ENCODE measurements at regions not wholly inside any gene's neighbourhood (a gene's known extent, or its start where the extent isn't known, plus 50 kb on each side); places are given as distances from the start of the nearest gene placed in this dataset.

DNA sequence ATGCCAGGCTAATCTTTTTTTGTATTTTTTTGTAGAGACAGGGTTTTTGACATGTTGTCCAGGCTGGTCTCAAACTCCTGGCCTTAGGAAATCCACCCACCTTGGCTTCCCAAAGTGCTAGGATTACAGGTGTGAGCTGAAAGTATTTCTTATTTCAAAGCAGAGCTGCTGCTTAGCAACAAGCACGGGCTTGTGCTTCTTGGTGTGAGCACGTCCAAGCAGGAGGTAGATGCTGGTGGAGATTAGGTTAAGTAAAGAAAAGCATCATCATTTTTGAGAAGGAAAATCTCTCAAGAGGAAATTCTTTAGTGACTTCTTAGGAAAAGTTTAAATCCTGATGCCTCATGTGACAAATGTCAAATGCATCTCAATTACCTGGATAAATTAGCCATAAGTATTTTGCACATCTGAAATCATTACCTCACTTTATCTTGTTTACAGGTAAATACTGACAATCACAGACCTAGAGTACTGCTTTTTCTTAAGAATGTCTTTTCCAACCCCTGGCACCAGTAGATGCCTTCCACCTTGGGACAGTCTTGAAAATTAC, 431.8 kb upstream of the FZD8 start:
- DNase-seq, result no peak

DNA sequence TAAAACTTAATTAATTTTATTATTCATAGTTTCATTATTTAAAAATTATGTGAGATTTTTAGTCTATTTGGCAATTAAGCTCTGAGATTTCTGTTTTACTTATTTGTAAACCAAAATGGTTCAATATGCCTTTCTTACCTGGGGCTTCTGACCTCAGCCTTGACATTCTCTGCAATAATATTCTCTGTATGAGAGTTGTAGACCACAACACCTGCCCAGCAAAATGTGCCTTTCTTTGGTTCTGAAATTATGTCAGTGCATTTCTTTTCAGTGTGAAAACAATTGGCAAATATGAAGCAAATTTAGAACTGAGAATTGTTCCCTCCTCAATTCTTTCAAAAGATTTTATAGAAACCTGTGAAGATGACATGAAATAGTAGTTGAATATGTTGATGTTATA, 426.4 kb upstream of the FZD8 start:
- DNase-seq, result no peak

DNA sequence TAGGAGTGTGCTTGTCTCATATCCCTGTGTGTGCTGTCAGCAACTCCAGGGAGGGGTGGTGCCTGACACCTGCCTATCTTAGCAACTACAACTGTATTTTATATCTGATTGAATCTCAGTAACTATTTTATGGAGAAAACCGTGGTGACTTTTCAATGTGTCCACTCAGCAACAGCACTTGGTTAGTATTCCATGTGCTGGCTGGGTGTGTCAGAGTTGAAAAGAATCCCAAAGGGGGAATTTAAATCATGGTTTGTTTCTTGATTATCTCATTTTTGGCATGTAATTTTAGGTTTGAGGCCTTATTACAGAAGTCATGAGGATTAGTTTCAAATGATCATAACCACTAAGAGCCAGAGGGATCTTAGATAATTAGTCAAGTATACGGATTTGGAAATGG, 425.7 kb upstream of the FZD8 start:
- DNase-seq, result no peak

DNA sequence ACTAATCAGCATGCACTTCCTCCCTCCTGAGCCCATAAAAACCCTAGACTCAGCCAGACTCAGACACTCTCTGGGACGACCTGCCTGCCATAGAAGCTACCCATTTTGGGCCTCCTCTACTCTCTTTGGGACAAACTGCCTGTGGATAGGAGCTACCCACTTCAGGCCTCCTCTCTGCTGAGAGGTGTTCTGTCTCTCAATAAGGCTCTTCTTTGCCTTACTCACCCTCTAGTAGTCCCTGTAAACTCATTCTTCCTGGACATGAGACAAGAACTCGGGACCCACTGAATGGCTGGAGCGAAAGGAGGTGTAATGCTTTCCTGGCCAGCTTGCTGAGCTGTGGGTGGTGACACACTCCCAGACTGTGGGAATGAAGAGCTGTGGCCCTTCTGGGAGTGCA, 424.8 kb upstream of the FZD8 start:
- no peak for DNase-seq

DNA sequence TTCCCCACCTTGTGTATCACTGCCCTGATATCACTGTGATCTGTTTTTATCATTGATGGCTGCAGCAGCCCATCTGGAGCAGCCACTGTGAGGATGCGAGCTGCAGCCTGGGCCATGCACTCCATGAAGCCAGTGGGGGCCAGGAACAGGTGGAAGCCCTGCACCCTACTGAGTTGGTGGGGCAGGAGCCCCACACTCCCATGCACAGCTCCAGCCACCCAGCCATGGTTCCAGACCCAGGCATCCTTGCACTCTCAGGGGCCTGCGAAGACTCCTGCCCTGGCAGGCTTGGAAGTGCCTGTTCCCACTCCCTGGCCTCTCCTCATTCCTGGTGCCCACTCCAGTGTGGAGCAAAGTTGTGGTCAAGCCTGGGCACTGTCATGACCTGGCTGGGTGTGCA, 424.0 kb upstream of the FZD8 start:
- no peak for DNase-seq

DNA sequence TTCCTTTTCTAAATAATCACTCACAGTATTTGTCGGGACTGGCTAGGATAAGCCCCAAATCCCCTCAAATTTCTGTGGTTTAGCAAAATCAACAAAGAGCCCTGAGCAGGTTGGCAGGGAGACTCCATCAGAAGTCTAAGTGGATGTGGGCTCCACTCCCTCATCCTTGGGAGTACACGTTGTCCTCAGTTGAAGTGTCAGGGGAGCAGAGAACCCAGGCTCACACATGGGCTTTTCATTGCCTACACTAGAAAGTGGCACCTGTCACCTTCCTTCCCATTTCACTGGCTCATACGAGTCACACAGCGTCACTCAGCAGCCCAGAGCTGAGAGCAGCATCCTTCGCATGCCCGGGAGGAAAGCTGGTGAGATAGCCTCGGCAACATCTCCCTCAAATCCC, 421.3 kb upstream of the FZD8 start:
- DNase-seq, result no peak

DNA sequence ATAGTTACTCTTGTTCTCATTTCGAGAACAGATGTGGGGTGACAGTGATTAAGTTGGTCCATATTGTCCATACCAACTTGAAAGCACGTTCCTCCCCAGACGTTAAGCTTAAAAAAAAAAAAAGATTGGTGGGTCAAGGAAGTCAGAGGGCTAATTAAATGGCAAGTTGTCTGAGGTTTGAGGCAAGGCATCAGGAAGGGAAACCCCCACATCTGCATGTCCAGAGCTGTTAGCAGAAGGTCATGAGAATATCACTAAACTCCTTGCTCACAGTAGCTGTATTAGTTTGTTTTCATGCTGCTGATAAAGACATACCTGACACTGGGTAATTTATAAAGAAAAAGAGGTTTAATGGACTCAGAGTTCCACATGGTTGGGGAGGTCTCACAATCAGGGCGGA, 415.6 kb upstream of the FZD8 start:
- no peak for DNase-seq

DNA sequence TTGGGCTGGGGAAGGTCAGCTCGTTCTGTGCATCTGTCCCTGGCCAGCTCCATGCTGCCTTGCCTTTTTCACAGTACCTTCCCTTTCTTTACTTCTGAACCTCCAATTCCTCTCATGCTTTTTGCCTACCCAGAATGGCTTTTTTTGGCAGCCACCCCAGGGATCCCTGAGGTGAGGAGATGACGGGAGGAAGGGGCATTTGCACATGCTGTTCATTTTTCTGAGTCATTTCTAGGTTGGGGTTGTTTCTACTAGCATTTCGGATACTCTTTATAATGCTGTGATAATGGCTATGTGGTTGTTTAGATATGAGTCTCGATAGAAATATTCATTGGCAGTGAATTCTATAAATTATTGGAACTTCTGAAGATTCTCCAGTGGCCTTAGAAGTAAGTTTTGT, 415.1 kb upstream of the FZD8 start:
- DNase-seq, result no peak

DNA sequence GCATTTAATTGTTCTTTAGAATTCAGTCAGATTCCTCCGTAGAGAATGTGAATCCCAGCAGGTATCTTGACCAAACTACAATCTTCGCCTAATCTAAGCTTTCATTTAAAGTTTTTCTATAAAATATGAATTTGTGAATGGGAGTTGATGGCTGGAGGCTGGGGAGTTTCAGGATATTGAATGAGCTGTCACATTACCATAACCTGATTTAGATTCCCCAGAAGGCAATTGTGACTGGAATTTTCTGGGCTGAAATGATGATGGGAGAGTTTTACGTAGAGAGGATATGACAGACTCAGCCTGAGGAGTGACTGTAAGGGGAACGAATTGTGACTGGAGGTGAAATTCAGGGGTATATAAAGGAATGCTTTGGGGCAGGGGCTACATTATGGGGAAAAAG, 411.7 kb upstream of the FZD8 start:
- no peak for DNase-seq

DNA sequence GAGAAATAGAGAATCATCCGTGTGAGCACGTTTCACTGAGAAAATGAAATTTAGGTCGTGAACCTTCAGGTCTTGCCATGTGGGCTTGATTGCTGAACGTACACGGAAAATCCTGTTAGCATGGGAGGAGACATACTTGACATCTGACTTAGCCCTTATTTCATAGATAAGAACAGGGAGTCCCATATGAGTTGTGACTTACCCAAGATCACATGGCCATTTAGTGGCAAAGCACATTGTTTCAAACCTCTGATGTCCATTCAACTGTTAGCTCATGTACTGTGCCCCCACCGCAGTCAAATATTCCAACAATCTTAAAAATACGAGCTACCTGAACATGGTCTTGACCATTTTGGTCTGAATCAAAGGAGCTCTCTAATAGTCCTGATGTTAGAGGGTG, 411.2 kb upstream of the FZD8 start:
- no peak for DNase-seq

DNA sequence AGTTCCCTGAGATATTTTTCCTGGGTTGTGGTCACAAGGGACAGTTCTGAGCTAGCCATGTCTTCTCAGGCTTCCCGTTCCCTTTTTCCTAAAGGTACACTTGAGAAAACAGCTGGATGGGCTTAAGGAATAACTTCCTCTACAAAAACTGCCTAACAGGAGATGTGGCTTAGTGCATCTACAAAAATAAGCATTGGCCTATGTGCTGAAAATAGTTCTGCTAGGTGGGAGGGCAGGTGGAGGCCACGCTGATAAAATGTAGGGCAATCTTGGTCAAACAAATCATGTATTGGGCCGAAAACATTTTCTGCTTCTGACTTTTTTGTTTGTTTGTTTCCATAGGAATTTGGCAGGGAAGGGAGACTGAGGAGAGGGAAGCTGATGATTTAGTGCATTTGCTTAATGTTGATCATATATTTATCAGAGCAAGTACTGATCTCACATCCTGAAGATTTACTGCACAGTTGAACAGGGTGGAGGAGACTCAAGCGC, 409.4 kb upstream of the FZD8 start:
- no peak for DNase-seq

DNA sequence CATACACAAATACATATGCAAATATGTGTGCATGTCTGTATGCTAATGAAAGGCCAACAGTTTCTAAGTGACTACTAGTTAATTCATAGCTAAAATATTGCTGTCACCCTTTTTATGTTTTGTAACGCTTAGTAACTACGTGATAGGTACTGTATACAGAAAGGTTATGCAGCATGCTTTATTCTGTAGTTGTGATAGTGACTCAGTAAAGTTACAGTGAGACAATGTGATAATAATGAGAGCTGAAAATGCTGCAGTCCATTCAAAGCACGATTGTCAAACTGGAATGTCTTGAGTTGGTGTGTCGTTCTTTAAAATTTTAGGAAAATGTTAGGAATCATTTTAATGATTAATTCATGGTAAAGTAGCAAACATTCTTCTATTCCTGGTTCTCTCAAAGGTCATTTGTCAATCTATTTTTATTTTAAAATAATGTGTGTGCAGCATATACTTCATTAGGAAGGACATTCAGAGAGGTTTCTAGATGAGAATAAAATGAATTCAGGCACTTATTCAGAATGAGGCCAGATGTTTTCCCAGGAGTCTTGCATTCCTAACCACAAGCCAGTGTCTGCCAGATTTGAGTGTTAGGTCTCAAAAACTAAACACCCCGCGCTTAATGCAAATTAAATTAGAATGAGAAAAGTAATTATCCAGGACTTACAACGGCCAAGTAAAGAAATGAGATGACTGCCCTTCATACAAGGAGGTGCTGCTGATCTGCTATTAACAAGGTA, 408.8 kb upstream of the FZD8 start:
- DNase-seq, result peak; percentile 11

DNA sequence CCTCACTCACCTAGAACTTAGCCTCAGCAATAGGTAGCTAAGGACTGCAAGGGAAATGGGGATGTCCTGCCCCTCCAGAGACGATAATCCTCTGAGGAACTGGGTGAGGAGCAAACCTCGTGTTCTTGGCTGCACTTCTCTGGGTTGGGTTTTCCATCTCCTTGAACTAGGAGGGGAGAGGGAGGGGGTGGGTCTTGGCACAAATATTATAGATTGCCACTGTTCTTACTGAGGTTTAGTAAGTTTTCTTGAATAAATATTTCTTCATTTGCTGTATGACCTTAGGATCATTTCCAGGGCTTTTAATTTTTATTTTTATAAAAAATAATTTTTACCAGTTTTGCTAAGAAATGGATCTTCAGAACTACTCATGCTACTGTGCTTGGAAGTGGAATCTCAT, 406.7 kb upstream of the FZD8 start:
- DNase-seq, result no peak

DNA sequence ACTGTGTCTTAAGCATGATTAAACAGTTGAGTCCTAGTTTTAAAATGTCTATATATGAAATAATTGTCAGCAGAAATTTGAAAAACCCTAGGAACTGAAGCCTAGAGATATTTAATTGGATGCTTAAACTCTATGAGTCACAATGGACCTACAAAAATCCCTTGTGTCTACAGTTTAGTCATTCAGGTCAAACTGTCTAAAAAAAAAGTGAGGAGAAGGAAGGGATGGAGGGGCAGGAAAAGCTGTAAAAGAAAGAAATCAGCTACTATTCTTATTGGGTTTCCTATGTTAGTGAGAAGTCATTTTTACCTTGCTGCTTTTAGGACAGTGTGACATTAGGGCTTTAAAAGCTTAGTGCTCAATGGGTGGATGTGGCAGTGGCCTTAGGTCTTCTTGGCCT, 406.1 kb upstream of the FZD8 start:
- DNase-seq, result no peak

DNA sequence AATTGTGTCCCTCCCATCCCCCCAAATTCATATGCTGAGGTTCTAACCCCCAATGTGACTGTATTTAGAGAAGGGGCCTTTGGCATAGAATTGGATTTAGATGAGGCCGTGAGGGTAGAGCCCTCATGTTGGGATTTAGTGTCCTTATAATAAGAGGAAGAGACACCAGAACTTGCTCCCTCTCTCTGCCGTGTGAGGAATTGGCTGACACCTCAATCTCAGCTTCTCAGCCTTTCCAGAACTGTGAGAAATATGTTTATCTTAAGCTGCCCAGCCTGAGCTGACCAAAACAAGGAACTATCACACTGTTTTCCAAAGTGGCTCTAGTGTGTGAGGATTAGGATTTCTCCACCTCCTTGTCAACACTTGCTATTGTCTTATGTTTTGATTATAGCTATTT, 400.0 kb upstream of the FZD8 start:
- DNase-seq, result no peak

DNA sequence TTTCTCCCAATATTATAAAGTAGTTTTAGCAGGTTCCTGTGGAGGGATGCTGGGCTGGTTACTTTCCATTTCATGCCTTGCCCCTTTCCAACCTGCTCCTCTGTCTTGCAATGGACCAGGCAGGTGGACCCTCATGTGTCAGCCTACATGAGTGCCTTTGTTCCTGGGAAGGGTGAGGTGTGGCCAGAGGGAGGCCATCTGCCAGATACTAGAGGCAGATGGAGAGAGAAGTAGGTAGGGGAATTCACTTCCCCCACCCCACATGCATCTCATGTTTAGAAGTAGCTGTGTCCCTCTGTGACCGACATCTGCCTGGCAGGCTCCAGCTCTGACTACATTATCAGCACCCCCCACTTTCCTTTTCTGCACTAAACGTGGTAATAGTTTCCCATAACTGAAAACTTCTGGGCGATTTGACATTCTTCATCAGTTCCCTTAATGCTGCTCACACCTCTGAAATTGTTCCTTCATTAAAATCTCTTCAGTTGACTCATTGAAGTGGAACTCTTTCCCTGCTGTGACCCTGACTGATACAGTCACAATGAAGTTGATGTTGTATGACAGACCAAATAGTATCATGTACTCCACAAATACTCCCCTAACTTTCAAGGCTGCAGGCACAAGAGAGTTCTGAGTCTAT, 396.3 kb upstream of the FZD8 start:
- DNase-seq, result peak; percentile 88

DNA sequence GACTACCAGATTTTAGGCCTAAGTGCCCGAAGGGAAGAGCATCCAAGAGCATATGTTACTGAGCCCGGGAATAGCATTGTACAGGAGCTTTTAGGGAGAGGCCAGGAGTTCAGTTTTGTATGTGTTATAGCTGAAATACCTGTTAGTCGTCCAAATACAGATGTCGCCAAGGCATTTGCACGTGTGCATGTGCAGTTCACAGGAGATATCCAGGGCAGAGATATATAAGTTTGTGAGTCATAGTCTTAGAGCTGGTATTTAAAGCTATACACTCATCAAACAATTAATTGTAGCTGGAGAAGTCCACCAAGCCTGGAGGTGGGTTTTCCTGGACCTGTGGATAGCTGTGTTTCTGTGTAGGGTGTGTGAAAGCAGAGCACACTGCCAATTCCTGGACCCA, 394.0 kb upstream of the FZD8 start:
- DNase-seq, result no peak

DNA sequence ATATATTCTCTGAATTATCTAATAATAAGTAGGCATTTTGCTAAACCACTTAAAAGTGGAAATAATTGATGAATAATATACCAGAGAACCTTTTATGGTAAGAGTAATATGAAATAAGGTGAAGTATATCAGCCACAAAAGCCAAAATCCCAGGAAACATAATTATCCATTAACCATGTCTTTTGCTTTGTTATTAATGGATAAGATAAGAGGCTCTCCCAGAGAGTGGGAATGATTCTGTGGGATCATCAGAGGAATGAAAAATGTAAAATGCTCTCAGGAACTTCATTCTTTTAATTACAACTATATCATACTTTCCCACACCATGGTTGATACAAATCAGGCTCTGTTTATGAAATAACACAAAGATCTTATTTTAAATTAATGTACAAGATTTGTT, 391.7 kb upstream of the FZD8 start:
- DNase-seq, result no peak

DNA sequence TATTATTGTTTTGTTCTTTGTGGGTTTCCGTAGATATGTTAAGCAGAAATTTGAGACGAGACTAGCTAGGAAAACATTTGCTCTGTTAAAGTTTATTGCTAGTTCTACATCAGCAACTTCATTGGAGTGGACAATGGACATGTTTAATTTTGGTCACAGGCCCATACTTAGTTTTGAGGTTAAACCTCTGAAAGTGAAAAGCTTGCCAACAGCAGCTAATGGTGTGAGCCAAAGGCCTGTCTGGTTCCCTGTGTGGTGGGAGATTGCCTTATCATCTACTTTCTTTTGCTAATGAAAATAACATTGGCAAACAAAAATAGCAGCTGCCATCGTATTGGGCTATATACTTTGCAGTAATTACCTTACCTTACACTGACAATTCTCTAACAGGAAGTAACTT, 388.4 kb upstream of the FZD8 start:
- DNase-seq, result no peak

DNA sequence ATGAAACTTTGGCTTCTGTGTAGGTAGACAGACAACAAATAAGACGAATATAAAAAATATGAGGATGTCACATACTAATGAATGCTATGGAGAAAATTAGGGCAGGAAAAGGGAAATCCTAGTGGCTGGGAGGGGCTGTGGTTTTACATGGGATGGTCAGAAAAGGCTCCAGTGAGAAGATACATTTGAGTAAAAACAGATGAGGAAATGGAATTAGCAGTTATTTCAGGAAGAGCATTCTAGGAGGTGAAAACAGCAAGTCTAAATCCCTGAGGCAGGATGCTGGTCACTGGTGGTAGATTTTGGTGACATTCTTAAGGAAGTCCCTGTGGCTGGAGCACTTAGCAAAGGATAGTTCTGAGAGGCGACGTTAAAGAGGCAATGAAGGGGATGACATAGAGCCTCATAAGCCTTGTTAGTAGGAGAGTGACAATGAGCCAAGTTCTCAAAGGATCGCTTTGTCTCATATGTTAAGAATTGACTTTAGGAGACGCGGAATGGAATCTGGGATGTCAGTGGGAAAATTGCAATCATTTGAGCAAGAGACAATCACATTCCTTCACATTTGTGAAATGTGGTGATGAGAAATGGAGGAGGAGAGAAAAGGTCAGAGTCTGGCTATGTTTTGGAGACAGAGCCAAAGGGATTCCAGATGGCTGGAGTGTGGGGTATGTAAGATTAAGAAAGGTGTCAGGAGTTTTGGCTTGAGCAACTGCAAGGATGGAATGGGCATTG, 384.7 kb upstream of the FZD8 start:
- no peak for DNase-seq

DNA sequence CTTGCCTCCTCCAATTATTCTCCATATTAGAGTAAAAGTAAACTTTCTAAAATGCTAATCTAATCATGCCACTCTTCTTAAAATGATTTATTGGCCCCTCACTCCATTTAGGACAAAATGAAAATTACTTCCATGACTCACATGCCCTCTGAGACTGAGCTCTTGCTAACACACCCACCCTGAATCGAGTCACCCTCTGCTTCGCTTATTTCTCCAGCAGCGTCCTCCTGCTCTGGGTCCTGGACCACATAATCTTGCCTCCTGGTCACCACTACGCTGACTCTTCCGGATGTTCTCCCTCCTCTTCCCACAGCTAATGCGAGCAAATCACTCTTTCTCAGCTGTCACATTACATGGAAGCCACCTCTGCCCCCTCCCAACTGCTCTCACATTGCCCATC, 384.0 kb upstream of the FZD8 start:
- DNase-seq, result no peak

DNA sequence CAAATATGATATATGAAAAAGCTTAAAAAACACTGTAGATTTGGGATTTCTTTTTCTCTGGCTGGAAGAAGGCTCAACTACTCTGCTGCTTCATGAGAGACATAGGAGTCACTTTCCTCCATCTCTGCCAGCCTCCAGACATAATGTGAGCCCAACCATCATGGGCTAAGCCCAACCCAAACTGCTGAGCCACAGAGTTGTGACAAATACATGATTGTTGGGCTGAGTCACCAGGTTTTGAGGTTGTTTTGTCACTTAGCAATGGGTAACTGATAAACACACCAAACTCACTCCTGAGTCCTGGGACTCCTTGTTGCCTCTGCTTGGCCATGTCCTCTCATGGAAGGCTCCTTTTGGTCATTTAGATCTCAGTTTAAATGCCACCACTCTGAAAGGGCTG, 381.8 kb upstream of the FZD8 start:
- DNase-seq, result no peak

DNA sequence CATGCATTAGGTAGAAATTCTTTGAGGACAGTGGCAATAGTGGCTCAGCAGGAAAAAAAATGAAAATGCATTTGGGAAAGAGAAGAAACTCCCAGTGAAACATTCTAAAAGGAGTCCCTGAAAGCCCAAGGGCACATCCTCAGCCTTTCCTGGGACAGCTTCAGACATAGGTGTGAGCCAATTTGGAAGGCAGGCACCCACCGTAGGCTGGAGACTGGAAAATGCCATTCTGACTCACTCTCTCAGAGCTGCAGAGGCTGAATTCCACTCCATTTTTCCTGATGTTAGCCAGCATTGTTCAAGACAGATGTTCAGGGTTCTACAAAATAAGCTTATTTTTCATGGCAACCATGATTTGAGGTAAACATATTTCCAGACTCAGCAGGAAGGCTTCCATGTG, 379.0 kb upstream of the FZD8 start:
- no peak for DNase-seq

DNA sequence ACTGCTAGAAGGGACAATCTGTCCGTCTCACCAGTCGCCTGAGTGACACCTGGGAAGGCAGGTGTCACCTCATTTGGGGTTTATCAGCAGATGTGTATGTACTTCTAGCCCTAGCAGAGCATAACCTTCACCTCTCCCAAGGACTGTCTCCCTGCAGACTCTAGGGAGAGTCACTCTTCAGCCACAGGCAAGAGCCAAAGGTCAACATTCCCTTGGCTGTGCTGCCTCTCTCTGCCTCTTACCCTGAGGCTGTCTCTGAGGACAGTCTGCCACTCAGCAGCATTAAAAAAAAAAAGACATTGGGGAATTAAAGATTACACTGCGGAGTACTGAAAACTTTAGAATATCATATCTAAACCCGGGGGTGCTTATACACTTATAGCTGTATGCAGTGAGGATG, 377.7 kb upstream of the FZD8 start:
- peak; percentile 3 for DNase-seq
